ENCODE measurements at regions not wholly inside any gene's neighbourhood (a gene's known extent, or its start where the extent isn't known, plus 50 kb on each side); places are given as distances from the start of the nearest gene placed in this dataset.

DNA sequence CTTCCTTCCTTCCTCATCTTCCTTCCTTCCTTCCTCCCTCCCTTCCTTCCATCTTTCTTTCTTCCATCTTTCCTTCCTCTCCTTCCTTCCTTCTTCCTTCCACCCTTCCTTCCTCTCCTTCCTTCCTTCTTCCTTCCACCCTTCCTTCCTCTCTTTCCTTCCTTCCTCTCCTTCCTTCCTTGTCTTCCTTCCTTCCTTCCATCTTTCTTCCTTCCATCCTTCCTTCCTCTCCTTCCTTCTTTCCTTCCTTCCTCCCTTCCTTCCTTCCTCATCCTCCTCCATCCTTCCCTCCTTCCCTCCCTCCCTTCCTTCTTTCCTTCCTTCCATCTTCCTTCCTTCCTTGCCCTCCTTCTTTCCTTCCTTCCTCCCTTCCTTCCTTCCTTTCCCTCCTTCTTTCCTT is 361.4 kb upstream of the TSHZ2 start:
- TF ChIP-seq, protein P1, sequence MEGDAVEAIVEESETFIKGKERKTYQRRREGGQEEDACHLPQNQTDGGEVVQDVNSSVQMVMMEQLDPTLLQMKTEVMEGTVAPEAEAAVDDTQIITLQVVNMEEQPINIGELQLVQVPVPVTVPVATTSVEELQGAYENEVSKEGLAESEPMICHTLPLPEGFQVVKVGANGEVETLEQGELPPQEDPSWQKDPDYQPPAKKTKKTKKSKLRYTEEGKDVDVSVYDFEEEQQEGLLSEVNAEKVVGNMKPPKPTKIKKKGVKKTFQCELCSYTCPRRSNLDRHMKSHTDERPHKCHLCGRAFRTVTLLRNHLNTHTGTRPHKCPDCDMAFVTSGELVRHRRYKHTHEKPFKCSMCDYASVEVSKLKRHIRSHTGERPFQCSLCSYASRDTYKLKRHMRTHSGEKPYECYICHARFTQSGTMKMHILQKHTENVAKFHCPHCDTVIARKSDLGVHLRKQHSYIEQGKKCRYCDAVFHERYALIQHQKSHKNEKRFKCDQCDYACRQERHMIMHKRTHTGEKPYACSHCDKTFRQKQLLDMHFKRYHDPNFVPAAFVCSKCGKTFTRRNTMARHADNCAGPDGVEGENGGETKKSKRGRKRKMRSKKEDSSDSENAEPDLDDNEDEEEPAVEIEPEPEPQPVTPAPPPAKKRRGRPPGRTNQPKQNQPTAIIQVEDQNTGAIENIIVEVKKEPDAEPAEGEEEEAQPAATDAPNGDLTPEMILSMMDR (conservative IDR thresholded peaks at IDR 0.05; ENCODE audit: low read depth, low read length) = no peak
- TF ChIP-seq EZH2 (IDR thresholded peaks at IDR 0.05; ENCODE audit: borderline replicate concordance, low read depth, low read length, poor library complexity, severe bottlenecking) = no peak
